Esophagus squamous epithelium (tissue), 5 donors: ENCODE measurements at regions not wholly inside any gene's neighbourhood (a gene's known extent, or its start where the extent isn't known, plus 50 kb on each side); places are given as distances from the start of the nearest gene placed in this dataset.

Experiments
- DNase-seq: peaks from one replicate; lab custom pipeline; 2025; lab: John Stamatoyannopoulos, UW
- H3K27ac ChIP-seq, 4 donors: fragments of 200-600 bp; sonication (generic); one replicate each; pipeline ENCODE4 v1.5.1; 2016 to 2019; ENCODE audit warnings: mild to moderate bottlenecking in 1 of 4
- H3K27me3 ChIP-seq, 4 donors: fragments of 200-600 bp; sonication (generic); 1 replicate in 3 of 4; 2 replicates in 1 of 4; pipeline versions ENCODE4 v1.5.1 to v1.6.0; 2017 to 2021; ENCODE audit warnings: antibody characterized with exemption in 1 of 4
- H3K36me3 ChIP-seq, 3 donors: fragments of 200-600 bp; sonication (generic); one replicate each; pipeline ENCODE4 v1.5.1; 2016 to 2019
- H3K4me1 ChIP-seq, 3 donors: fragments of 200-600 bp; sonication (generic); one replicate each; pipeline ENCODE4 v1.5.1; 2017 to 2019
- H3K4me3 ChIP-seq, 4 donors: fragments of 200-600 bp; sonication (generic); 1 replicate in 3 of 4; 2 replicates in 1 of 4; pipeline ENCODE4 v1.5.1; 2016 to 2019; ENCODE audit warnings: mild to moderate bottlenecking in 2 of 4, moderate library complexity in 1 of 4
- H3K9me3 ChIP-seq, 3 donors: fragments of 200-600 bp; sonication (generic); one replicate each; pipeline ENCODE4 v1.5.1; 2016 to 2019
- POLR2A ChIP-seq, 4 donors: fragments of 450-650 bp; IDR thresholded peaks; one replicate each; pipeline ENCODE4 v1.6.1; 2017; ENCODE audit warnings: antibody characterized with exemption in 4 of 4, mild to moderate bottlenecking in 4 of 4, moderate library complexity in 3 of 4
- WGBS, 2 donors: methylation state at CpG; one replicate each; pipeline ENCODE4 v1.1.5; 2018; 5-methylcytosine and 5-hydroxymethylcytosine counted together
- intact Hi-C: fragments of 100-400 bp; cut with DNase I; formaldehyde crosslinking; loops from one replicate; pipeline ENCODE4 v1.15.0; 2022
- TF ChIP-seq, protein P1 (sequence below), 6 experiments: fragments of 450-650 bp in 4 of 6; fragments of 200-600 bp in 2 of 6; sonication (generic) in 2 of 6; IDR thresholded peaks; one replicate each; pipeline ENCODE4 v1.5.1; 2016 to 2019; ENCODE audit warnings: antibody characterized with exemption in 6 of 6, mild to moderate bottlenecking in 4 of 6, moderate library complexity in 4 of 6
- donor health status: DM: yes; HTN: yes; CAD: no.

DNA sequence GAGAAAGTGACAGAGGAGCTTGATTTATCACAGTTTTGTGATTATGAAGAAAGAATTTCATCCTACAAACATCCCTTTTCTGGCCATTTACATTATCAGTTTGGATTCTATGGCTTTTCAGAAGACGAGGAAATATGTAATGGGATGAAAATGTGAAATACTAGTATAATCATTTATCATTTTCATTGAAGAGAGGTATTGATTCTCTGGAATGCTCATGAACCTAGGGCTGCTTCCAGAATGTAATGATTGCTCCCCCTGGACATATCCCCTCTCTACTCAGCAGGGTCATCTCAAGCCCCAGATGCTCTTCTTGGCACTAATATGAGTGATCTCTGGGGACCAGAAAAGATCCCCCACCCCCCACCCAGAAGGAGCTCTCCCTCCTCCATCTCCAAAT is 106.7 kb upstream of the ZNF618 start:
- Histone ChIP-seq H3K9me3 (no peaks in the 10 kb centered on the region), H3K36me3 (no peaks in the 10 kb centered on the region), H3K27ac (no peak overlapping the region), H3K4me3 (no peak overlapping the region), H3K27me3 (no peaks in the 10 kb centered on the region), H3K4me1 (peaks cover 0 to 3% (median 0%) of the 10 kb centered on the region in 3 donors)
- TF ChIP-seq POLR2A (IDR thresholded peaks at IDR 0.05), result no peak
- TF ChIP-seq, protein P1, sequence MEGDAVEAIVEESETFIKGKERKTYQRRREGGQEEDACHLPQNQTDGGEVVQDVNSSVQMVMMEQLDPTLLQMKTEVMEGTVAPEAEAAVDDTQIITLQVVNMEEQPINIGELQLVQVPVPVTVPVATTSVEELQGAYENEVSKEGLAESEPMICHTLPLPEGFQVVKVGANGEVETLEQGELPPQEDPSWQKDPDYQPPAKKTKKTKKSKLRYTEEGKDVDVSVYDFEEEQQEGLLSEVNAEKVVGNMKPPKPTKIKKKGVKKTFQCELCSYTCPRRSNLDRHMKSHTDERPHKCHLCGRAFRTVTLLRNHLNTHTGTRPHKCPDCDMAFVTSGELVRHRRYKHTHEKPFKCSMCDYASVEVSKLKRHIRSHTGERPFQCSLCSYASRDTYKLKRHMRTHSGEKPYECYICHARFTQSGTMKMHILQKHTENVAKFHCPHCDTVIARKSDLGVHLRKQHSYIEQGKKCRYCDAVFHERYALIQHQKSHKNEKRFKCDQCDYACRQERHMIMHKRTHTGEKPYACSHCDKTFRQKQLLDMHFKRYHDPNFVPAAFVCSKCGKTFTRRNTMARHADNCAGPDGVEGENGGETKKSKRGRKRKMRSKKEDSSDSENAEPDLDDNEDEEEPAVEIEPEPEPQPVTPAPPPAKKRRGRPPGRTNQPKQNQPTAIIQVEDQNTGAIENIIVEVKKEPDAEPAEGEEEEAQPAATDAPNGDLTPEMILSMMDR (IDR thresholded peaks at IDR 0.05), result no peak
- intact Hi-C loops, result no loop called here
- 20 to 30% methylated on average over 1 of the region's 1 CpG for WGBS, 2 donors
- no peak for DNase-seq

DNA sequence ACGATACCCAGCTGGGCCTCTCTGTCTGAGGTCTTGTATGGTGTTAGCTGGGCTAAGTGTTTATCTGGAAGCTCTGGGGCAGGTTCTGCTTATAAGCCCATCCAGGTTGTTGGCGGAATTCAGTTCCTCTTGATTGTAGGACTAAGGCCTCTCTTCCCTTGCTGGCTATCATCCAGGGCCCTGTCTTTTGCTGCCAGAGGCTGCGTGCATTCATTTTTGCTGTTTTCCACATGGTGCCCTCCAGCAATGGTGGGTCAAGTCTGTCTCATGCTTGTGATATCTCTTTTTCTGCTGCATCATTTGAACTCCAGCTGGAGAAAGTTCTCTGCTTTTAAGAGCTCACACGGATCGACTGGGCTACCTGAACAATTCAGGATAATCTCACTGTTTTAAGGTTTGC is 105.7 kb upstream of the ZNF618 start:
- no peak for DNase-seq
- WGBS, 2 donors, result 64 to 79% methylated on average over 5 of the region's 5 CpGs

DNA sequence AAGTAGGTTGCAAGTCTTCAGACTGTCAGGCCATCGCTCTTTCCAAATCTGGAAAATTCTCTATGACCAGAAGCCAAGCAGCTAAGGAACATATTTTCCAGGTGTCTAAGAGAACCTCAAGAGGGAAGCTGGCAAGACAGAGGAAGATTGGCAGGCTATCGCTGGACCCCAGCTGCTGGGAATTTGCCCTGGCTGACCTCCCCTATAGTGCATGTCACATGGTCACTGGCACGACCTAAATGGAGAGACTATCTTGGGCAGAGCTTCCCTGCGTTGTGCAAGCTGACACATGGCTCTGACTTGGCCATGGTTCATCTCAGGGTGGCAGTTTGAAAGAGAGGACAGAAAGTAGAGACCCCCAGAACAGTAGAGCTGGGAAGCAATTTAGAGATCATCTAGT is 104.9 kb upstream of the ZNF618 start:
- no peaks in the 10 kb centered on the region for H3K27me3 ChIP-seq
- H3K9me3 ChIP-seq, result no peaks in the 10 kb centered on the region
- TF ChIP-seq POLR2A (IDR thresholded peaks at IDR 0.05), result no peak
- TF ChIP-seq, protein P1 (IDR thresholded peaks at IDR 0.05), result no peak
- no peaks in the 10 kb centered on the region for H3K36me3 ChIP-seq
- peaks cover 0 to 3% (median 0%) of the 10 kb centered on the region in 3 donors for H3K4me1 ChIP-seq
- H3K27ac ChIP-seq, result no peak overlapping the region
- intact Hi-C loops, result no loop called here
- H3K4me3 ChIP-seq, result no peak overlapping the region
- no peak for DNase-seq
- WGBS, 2 donors, result 67% methylated on average over 3 of the region's 4 CpGs; no CpG with 5 or more reads in 1 of the 2 donors

More for the DNA sequence above, 105.7 kb upstream of the ZNF618 start:
- Histone ChIP-seq H3K4me1 (peaks cover 0 to 3% (median 0%) of the 10 kb centered on the region in 3 donors), H3K4me3 (no peak overlapping the region), H3K27ac (no peak overlapping the region), H3K36me3 (no peaks in the 10 kb centered on the region), H3K27me3 (no peaks in the 10 kb centered on the region), H3K9me3 (no peaks in the 10 kb centered on the region)
- intact Hi-C loops, result no loop called here
- no peak for TF ChIP-seq POLR2A (IDR thresholded peaks at IDR 0.05)
- TF ChIP-seq, protein P1 (IDR thresholded peaks at IDR 0.05), result no peak

DNA sequence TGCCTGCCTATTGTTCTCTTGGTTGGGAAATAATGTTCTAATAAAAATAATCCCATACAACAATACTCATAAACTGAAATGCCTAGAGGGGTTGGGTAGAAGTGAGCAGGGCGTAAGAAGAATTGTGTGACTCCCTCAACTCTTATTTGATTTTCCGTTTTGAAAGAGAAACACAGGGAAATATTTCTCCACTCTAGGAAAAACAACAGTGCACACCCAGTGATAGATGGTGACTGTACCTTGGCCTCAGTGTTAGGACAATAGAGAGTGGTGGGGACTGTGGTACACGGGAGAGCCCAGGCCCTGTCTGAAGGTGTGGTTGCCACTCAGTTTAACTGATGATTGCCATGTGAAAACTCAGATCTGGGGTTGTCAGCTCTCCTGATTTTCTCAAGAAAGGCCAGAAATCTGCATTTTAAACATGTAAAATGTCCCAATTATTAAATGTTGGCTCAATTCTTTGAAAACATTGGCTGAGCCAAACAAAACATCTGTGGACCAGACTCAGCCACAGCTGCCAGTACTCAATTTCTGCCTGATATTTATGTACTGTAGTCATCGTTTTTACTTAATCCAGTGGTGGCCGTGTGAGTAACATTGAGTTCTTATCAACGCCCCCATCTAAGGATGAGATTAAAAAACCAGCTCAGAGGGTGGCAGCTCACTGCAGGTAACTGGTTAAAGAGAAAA is 103.8 kb upstream of the ZNF618 start:
- H3K4me1 ChIP-seq, result peaks cover 0 to 3% (median 0%) of the 10 kb centered on the region in 3 donors
- H3K36me3 ChIP-seq, result no peaks in the 10 kb centered on the region
- 41 to 54% methylated on average over 6 of the region's 6 CpGs for WGBS, 2 donors
- no peak for TF ChIP-seq POLR2A (IDR thresholded peaks at IDR 0.05)
- no peaks in the 10 kb centered on the region for H3K9me3 ChIP-seq
- no peak overlapping the region for H3K27ac ChIP-seq
- DNase-seq, result no peak
- H3K4me3 ChIP-seq, result no peak overlapping the region
- H3K27me3 ChIP-seq, result no peaks in the 10 kb centered on the region
- intact Hi-C loops, result no loop called here

DNA sequence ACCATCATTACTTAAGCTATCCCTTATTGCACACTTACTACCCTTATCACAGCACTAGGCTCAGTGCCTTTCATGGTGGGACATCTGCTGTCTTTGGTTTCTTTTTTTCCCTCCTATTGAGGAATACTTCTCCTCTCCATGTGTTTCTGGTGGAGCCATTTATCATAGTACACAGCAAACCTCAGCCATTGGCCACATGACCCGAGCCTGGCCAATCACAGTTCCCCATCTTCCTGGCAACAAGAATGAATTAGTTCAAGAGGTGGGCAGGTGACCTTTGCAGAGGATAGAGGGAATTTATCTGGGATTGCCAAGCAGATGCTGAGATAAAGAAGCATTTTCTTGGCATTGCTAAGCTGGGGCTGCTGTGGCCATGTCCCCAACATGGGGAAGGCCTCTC is 101.1 kb upstream of the ZNF618 start:
- Histone ChIP-seq H3K4me3 (no peak overlapping the region), H3K36me3 (no peaks in the 10 kb centered on the region), H3K27me3 (no peaks in the 10 kb centered on the region), H3K9me3 (no peaks in the 10 kb centered on the region), H3K27ac (no peak overlapping the region), H3K4me1 (peaks cover 0 to 3% (median 0%) of the 10 kb centered on the region in 3 donors)
- WGBS, 2 donors, result 77 to 78% methylated on average over 1 of the region's 1 CpG
- intact Hi-C loops, result no loop called here
- DNase-seq, result no peak
- TF ChIP-seq, protein P1 (IDR thresholded peaks at IDR 0.05), result no peak
- no peak for TF ChIP-seq POLR2A (IDR thresholded peaks at IDR 0.05)
